ACC112 (cell line): ENCODE measurements at regions not wholly inside any gene's neighbourhood (a gene's known extent, or its start where the extent isn't known, plus 50 kb on each side); places are given as distances from the start of the nearest gene placed in this dataset.
A peak's percentile ranks its signal among the peaks of the same experiment; 100 is the strongest.

Experiments
- H2AFZ ChIP-seq: fragments of 200-600 bp; sonication (generic); one replicate; pipeline ENCODE4 v1.6.0; 2017; ENCODE audit warnings: antibody characterized with exemption, low read length; ENCODE audit not compliant: unreplicated experiment
- H3K27ac ChIP-seq: fragments of 200-600 bp; sonication (generic); 2 replicates; pipeline ENCODE4 v1.5.1; 2014; ENCODE audit warnings: low read depth, mild to moderate bottlenecking, antibody characterized with exemption, low read length, moderate library complexity
- H3K27me3 ChIP-seq: fragments of 200-600 bp; sonication (generic); 2 replicates; pipeline ENCODE4 v1.6.1; 2014; ENCODE audit warnings: mild to moderate bottlenecking, antibody characterized with exemption, low read length, moderate library complexity, mixed read lengths; ENCODE audit not compliant: insufficient read depth
- H3K36me3 ChIP-seq: fragments of 200-600 bp; sonication (generic); 2 replicates; pipeline ENCODE4 v1.6.1; 2016; ENCODE audit warnings: mild to moderate bottlenecking, antibody characterized with exemption, low read length, moderate library complexity, mixed read lengths; ENCODE audit not compliant: insufficient read depth
- H3K4me1 ChIP-seq: fragments of 200-600 bp; sonication (generic); one replicate; pipeline ENCODE4 v1.6.1; 2016; ENCODE audit warnings: low read length, mixed read lengths; ENCODE audit not compliant: insufficient read depth, unreplicated experiment, control insufficient read depth
- H3K4me3 ChIP-seq: fragments of 200-600 bp; sonication (generic); 2 replicates; pipeline ENCODE4 v1.5.1; 2014; ENCODE audit warnings: mild to moderate bottlenecking, low read depth, low read length
- H3K79me2 ChIP-seq: fragments of 200-600 bp; sonication (generic); one replicate; pipeline ENCODE4 v1.6.0; 2016; ENCODE audit warnings: low read length; ENCODE audit not compliant: control insufficient read depth, unreplicated experiment, insufficient read depth

DNA sequence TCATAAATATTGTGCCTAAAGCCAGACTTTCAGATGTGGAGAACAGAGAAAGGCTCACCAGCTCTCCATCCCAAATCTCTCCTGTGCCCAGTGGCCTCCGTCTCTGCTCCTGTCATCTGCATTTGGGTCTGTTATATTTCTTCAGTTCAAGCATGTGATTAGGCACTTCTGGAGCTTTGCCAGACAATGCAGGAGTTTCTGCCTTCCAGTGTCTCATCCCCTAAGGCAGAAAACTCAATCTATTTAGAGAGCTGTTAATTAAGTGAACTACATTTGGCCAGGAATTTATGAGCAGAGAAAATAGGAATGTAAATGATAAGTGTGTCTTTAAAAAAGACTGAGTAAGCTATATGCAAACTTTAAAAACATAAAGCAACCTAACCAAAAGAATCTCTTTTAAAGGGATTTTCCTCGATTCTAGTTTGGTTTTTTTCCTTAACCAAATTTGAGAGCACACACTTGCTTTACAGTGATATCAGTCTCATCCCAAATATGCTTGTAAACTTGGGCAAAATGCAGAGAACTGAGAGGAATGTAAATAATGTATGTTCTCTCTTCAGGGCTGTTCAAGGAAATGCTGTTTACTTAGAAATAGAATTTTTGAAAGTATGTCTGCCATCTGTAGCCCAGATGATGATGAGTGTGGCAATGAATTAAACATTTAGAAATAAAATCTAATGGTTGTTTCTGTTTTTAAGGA lies 113.9 kb downstream of the ELOVL4 start:
- Histone ChIP-seq H3K36me3 (no peaks in the 10 kb centered on the region), H3K27me3 (peaks cover 77% of the 10 kb centered on the region), H3K4me3 (no peak overlapping the region), H3K4me1 (no peaks in the 10 kb centered on the region), H3K27ac (no peak overlapping the region), H2AFZ (no peak overlapping the region), H3K79me2 (no peaks in the 10 kb centered on the region)

DNA sequence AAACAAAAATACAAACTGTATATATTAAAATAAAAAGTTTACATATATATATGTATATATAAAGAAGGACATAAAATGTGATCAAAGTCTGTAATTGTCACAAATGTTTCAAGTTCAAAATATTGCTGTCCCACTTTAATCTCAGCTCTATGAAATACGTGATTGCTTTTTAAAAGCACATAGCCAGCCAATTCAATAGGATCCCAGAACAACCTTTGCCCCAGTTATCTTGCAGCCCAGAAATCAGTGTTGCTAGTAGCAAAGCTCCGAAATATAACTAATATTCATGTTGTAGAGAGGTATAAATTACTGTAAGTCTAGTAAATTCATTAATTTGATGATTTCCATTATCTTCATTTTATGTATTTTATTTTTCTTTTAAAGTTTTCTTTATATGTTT lies 114.6 kb downstream of the ELOVL4 start:
- H3K27ac ChIP-seq: no peak overlapping the region
- H2AFZ ChIP-seq: no peak overlapping the region
- no peaks in the 10 kb centered on the region for H3K36me3 ChIP-seq
- H3K27me3 ChIP-seq: peaks cover 79% of the 10 kb centered on the region
- no peaks in the 10 kb centered on the region for H3K4me1 ChIP-seq
- no peaks in the 10 kb centered on the region for H3K79me2 ChIP-seq
- H3K4me3 ChIP-seq: no peak overlapping the region

DNA sequence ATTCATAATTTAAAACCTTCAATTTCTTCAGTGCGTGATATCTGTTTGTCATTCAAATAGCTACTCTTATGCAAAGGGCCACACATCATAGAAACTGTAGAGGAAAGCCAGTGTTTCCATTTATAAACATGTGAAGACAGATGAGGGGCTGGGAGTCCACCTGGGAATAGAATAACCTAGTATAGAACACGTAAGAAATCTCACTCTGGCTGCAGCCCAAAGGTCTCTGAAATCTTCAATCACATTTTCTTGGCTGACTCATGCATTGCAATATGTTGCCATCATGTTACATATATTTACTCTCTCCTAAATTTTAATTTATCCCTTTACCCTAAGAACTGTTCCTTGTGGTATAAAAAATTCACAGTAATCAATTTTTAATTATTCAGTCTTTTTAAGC lies 123.2 kb downstream of the ELOVL4 start:
- no peak overlapping the region for H2AFZ ChIP-seq
- no peak overlapping the region for H3K4me3 ChIP-seq
- no peaks in the 10 kb centered on the region for H3K36me3 ChIP-seq
- H3K79me2 ChIP-seq: no peaks in the 10 kb centered on the region
- H3K27me3 ChIP-seq: peaks cover 35% of the 10 kb centered on the region
- no peaks in the 10 kb centered on the region for H3K4me1 ChIP-seq
- no peak overlapping the region for H3K27ac ChIP-seq

DNA sequence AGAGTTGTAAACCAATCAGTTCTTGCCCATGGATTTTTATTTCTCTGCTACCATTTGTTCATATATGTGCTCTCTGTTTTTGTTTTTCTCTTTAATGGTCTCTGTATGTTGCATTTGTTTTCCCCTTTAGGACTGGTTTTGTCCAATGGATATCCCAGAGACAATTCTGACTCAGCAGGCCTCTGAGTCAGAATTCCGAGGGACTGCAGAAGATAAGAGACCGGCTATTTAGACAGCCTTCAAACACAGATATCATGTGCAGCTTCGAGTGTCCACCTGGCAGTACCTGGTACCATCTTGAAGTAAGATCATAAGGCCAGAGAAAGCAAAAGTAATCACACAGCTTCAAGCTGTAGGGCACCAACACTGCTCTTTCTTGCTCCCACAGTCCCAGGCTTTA lies 125.5 kb downstream of the ELOVL4 start:
- Histone ChIP-seq H2AFZ (no peak overlapping the region), H3K27me3 (peaks cover 16% of the 10 kb centered on the region), H3K4me1 (no peaks in the 10 kb centered on the region), H3K36me3 (no peaks in the 10 kb centered on the region), H3K79me2 (no peaks in the 10 kb centered on the region), H3K4me3 (no peak overlapping the region), H3K27ac (no peak overlapping the region)

DNA sequence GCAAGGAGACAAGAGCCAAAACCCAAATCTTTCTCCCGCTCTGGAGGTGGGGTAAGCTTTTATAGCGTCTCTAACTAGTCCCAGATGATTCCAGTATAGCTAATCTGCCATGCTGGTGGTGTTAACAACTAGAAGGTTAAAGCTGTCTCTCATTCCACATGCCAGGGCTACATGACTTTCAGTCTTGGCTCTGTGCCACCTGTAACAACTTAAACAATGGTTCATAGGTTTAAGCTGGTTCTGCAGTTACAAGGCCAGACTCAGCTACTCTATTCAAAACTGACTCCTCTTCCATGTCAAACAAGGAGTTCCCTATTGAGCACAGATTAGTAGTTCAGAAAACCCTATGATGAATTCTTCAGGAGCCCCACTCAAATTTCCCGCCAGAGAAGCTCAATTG lies 128.9 kb downstream of the ELOVL4 start:
- Histone ChIP-seq H3K27me3 (peaks cover 8% of the 10 kb centered on the region), H3K27ac (no peak overlapping the region), H3K79me2 (no peaks in the 10 kb centered on the region), H3K36me3 (no peaks in the 10 kb centered on the region), H2AFZ (no peak overlapping the region), H3K4me3 (no peak overlapping the region), H3K4me1 (no peaks in the 10 kb centered on the region)

DNA sequence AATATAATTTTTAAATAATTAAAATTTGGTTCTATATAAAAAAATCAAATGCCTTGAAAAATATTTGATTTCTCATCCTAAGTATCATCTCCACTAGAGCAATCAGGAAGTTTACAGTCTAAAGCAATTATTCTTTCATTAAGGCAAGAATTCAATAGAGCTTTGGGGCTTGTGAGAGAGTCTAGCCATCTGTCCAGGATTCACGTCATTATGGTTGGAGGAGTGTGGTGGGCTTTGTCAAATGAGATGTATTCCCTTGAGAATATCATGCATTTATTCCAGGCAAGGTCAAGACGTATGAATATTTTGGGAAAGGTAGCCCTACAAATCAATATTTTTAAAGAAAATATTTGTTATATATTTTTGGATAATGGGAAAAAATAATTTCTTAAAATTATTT lies 132.4 kb downstream of the ELOVL4 start:
- Histone ChIP-seq H3K79me2 (no peaks in the 10 kb centered on the region), H3K4me1 (no peaks in the 10 kb centered on the region), H3K36me3 (no peaks in the 10 kb centered on the region), H3K27ac (no peak overlapping the region), H2AFZ (no peak overlapping the region), H3K4me3 (no peak overlapping the region), H3K27me3 (0 out of 2 replicates have a peak, but pooled peaks cover 9% of the 10 kb centered on the region)

DNA sequence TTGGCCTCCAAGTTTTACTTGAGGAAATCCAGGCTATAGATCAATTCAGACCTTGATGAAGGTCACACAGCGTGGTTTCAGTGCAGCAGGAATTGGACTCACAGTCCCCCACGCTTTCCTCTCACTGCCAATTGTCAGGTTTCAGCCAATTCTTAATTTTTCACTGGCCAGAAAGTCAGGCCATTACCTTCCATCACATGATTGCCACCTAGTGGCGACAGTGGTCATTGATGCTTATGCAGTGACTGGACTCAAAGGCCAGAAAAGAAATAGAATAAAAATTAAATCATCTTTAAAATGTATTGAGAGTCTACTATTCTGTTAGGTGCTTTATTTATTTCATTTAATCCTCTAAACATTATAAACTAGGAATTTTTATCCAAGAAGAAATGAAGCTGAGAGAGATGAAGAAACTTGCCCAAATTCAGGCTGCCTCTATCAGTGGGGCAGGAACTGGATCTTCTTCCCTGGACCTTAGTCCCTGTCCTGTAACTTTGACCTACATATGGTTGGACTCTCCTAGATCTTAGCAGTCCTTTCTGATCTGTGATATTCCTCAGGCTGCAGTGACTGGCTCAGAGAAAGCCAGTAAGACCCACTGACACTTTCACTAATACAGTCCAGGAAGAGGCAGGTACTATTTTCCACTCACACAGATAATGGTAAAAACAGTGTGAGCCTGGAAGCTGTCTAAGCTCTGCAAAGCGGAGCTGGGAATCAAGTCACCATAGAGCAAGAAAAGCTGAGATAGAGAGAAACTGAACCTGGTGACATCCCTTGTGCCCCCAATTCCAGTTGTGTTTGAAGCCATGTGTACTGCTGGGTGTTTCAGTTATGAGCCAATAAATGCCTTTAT lies 133.3 kb downstream of the ELOVL4 start:
- Histone ChIP-seq H3K36me3 (no peaks in the 10 kb centered on the region), H3K4me1 (no peaks in the 10 kb centered on the region), H3K27ac (no peak overlapping the region), H3K79me2 (no peaks in the 10 kb centered on the region), H3K27me3 (0 out of 2 replicates have a peak, but pooled peaks cover 10% of the 10 kb centered on the region), H2AFZ (peak overlapping the region; percentile 34), H3K4me3 (no peak overlapping the region)

DNA sequence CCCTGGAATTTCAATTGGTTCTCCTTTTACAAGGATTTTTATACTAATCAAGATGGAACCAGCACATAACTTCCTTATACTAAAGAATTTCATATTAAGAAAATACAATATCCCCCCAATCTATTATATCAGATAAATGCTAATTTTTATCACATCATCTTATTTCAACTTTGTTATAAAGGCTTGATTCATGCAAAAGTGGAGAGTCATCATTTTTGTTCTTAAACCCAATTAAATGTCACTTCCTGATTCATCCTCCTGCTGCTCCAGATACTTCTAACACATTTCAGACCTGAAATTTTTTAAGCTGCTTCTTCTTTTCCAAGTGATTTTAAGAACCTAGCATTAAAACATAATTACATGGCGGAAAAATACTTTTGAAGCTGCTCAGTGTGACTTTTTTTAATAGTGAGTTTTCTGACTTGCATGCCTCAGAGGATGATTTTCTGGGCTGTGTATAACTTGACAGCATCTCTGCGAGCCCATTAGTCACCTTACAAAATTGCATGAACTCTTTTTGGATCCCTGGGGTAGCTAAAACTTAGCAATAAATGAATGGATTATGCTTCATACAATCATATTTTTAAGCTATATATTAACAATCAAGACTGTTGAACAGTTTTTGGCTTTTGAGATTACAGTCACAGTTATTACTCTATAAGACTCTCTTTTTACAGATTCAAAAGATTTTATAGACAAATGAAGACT lies 134.1 kb downstream of the ELOVL4 start:
- no peak overlapping the region for H3K27ac ChIP-seq
- no peak overlapping the region for H3K4me3 ChIP-seq
- no peaks in the 10 kb centered on the region for H3K36me3 ChIP-seq
- no peaks in the 10 kb centered on the region for H3K79me2 ChIP-seq
- no peaks in the 10 kb centered on the region for H3K4me1 ChIP-seq
- H2AFZ ChIP-seq: peak overlapping the region; percentile 34
- peaks cover 6% of the 10 kb centered on the region; the same call in 1 of the 2 replicates for H3K27me3 ChIP-seq

DNA sequence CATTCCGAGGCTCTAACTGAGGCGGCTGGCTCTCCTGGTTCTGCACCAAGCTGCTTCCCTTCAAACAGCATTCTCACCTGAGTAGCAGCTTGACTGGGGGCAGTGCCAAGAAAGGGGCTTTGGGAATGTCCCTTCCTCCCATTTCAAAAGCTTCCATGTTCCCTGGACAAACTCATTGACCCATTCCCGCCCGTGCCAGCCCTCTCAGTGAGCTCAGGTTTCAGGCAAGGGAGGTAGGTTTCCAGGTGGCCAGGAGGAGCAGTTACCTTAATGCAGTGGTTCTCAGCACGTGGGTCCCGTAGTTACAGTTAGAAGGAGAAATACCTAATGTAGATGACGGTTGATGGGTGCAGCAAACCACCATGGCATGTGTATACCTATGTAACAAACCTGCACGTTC lies 135.2 kb downstream of the ELOVL4 start:
- Histone ChIP-seq H2AFZ (no peak overlapping the region), H3K4me1 (no peaks in the 10 kb centered on the region), H3K4me3 (no peak overlapping the region), H3K36me3 (no peaks in the 10 kb centered on the region), H3K27me3 (peaks cover 6% of the 10 kb centered on the region; the same call in 1 of the 2 replicates), H3K79me2 (no peaks in the 10 kb centered on the region), H3K27ac (no peak overlapping the region)

DNA sequence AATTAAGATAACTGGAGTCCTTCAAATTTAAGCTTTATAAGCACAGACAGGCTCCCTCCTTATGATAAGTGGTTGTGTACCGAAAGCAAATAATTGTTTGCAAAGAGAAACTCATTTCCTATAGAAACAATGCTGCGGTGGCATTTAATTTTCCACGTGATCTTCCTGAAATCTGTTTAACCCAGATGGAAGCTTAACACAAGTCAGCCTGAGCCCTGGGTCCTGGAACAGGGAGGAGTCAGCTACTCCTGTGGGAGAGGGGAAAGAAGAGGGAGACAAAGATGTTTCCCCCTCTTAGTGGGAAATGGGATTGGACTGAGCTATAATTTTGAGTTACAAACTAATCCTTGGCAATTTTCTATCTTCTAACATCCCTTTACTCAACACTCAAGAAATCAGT lies 136.5 kb downstream of the ELOVL4 start:
- H3K4me1 ChIP-seq: no peaks in the 10 kb centered on the region
- peaks cover 6% of the 10 kb centered on the region; the same call in 1 of the 2 replicates for H3K27me3 ChIP-seq
- H3K36me3 ChIP-seq: no peaks in the 10 kb centered on the region
- no peak overlapping the region for H3K4me3 ChIP-seq
- H3K79me2 ChIP-seq: no peaks in the 10 kb centered on the region
- H3K27ac ChIP-seq: no peak overlapping the region
- no peak overlapping the region for H2AFZ ChIP-seq
